ENCODE measurements at regions not wholly inside any gene's neighbourhood (a gene's known extent, or its start where the extent isn't known, plus 50 kb on each side); places are given as distances from the start of the nearest gene placed in this dataset.

DNA sequence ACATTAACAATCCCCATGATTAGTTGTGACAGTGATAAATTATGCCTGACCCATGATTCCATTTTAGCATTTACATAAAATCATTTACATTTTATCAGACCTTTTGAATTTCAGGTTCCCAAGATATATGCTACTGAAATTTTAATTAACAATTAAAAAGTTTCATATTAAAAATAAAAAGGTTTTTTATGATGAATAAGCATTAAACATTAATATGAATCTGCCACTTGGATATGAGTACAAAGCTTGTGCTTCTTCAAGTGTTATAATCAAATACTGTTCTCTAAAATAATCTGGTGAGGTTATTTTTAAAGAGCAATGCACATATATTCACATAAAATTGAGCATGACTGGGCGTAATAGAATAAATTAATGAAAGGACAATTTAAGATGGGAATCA lies 1218.0 kb downstream of the CNTNAP5 start:
- H3K27me3 ChIP-seq (ENCODE audit: control insufficient read depth, insufficient read depth, low read length) = no peaks in the 10 kb centered on the region
- no peak overlapping the region for H3K23ac ChIP-seq (ENCODE audit: low read depth, low read length)
- ChIA-PET CTCF (no interaction called here), POLR2A (ENCODE audit: unreplicated experiment) (no interaction called here)
- H3K4ac ChIP-seq (ENCODE audit: low read depth, low read length) = no peak overlapping the region
- no peak overlapping the region for H3K9ac ChIP-seq (ENCODE audit: low read depth, low read length)
- no peak for DNase-seq
- H2AK9ac ChIP-seq (replicated peaks; ENCODE audit: low read depth, low read length, poor library complexity) = no peak overlapping the region
- H4K5ac ChIP-seq (ENCODE audit: low read depth, low read length) = no peak overlapping the region
- no peaks in the 10 kb centered on the region for H3K4me1 ChIP-seq (ENCODE audit: control insufficient read depth, insufficient read depth, low read length)
- intact Hi-C loops (cut with micrococcal nuclease) (no loop called here), in situ Hi-C loops (cut with MboI; ENCODE audit: low sequenced_read_pairs) (no loop called here), dilution Hi-C loops (cut with HindIII; ENCODE audit: low sequenced_read_pairs, unreplicated experiment) (no loop called here)
- TF ChIP-seq RFX5 (IDR thresholded peaks at IDR 0.05; ENCODE audit: low read depth, low read length) (no peak), FOS (IDR thresholded peaks at IDR 0.05; ENCODE audit: low read depth, low read length) (no peak), MAZ (IDR thresholded peaks at IDR 0.05; ENCODE audit: borderline replicate concordance, low read depth, low read length) (no peak), BHLHE40 (IDR thresholded peaks at IDR 0.05; ENCODE audit: low read depth, low read length) (no peak), NFE2L2 (IDR thresholded peaks at IDR 0.05; ENCODE audit: low read depth, low read length) (no peak), SMC3 (IDR thresholded peaks at IDR 0.05; ENCODE audit: low read depth, low read length) (no peak), CEBPB (IDR thresholded peaks at IDR 0.05; ENCODE audit: low read depth, low read length) (no peak), RAD21 (IDR thresholded peaks at IDR 0.05; ENCODE audit: low read length) (no peak), RCOR1 (IDR thresholded peaks at IDR 0.05; ENCODE audit: insufficient replicate concordance, low read length) (no peak), POLR2A (IDR thresholded peaks at IDR 0.05; ENCODE audit: low read depth, low read length) (no peak), MXI1 (IDR thresholded peaks at IDR 0.05; ENCODE audit: borderline replicate concordance, low read depth, low read length) (no peak), CHD1 (IDR thresholded peaks at IDR 0.05; ENCODE audit: low read depth, low read length) (no peak), MAFK (IDR thresholded peaks at IDR 0.05; ENCODE audit: low read depth, low read length) (no peak)
- TF ChIP-seq, protein P1, sequence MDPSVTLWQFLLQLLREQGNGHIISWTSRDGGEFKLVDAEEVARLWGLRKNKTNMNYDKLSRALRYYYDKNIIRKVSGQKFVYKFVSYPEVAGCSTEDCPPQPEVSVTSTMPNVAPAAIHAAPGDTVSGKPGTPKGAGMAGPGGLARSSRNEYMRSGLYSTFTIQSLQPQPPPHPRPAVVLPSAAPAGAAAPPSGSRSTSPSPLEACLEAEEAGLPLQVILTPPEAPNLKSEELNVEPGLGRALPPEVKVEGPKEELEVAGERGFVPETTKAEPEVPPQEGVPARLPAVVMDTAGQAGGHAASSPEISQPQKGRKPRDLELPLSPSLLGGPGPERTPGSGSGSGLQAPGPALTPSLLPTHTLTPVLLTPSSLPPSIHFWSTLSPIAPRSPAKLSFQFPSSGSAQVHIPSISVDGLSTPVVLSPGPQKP (IDR thresholded peaks at IDR 0.05; ENCODE audit: borderline replicate concordance, low read depth, low read length) = no peak
- TF ChIP-seq, protein P2, sequence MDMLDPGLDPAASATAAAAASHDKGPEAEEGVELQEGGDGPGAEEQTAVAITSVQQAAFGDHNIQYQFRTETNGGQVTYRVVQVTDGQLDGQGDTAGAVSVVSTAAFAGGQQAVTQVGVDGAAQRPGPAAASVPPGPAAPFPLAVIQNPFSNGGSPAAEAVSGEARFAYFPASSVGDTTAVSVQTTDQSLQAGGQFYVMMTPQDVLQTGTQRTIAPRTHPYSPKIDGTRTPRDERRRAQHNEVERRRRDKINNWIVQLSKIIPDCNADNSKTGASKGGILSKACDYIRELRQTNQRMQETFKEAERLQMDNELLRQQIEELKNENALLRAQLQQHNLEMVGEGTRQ (IDR thresholded peaks at IDR 0.05; ENCODE audit: low read depth, low read length) = no peak
- TF ChIP-seq, protein P3, sequence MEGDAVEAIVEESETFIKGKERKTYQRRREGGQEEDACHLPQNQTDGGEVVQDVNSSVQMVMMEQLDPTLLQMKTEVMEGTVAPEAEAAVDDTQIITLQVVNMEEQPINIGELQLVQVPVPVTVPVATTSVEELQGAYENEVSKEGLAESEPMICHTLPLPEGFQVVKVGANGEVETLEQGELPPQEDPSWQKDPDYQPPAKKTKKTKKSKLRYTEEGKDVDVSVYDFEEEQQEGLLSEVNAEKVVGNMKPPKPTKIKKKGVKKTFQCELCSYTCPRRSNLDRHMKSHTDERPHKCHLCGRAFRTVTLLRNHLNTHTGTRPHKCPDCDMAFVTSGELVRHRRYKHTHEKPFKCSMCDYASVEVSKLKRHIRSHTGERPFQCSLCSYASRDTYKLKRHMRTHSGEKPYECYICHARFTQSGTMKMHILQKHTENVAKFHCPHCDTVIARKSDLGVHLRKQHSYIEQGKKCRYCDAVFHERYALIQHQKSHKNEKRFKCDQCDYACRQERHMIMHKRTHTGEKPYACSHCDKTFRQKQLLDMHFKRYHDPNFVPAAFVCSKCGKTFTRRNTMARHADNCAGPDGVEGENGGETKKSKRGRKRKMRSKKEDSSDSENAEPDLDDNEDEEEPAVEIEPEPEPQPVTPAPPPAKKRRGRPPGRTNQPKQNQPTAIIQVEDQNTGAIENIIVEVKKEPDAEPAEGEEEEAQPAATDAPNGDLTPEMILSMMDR (conservative IDR thresholded peaks at IDR 0.05; ENCODE audit: low read depth, low read length) = no peak
- no peak overlapping the region for H2BK20ac ChIP-seq (ENCODE audit: low read depth, low read length)
- no peak for ATAC-seq (ENCODE audit: low read depth)
- no peaks in the 10 kb centered on the region for H3K9me3 ChIP-seq (ENCODE audit: control insufficient read depth, insufficient read depth, low read length)
- no peaks in the 10 kb centered on the region for H3K79me1 ChIP-seq (ENCODE audit: low read depth in 1 of 2, low read length in 2 of 2)
- H2AFZ ChIP-seq (replicated peaks; ENCODE audit: low read length, poor library complexity) = no peak overlapping the region
- H3K4me3 ChIP-seq (ENCODE audit: insufficient read depth, low read depth, low read length) = no peak overlapping the region
- WGBS, 2 experiments (ENCODE audit: extremely low coverage in 2 of 2, insufficient read length in 1 of 2) = no CpG with 5 or more reads among the region's 1 CpG
- H2BK15ac ChIP-seq (ENCODE audit: low read depth, low read length) = no peak overlapping the region
- H2AK5ac ChIP-seq (ENCODE audit: low read depth, low read length) = no peak overlapping the region
- no peak overlapping the region for H3K4me2 ChIP-seq (ENCODE audit: low read depth, low read length)
- no peak overlapping the region for H4K8ac ChIP-seq (ENCODE audit: low read depth in 2 of 2, low read length in 2 of 2)
- no peak overlapping the region for H4K91ac ChIP-seq (ENCODE audit: insufficient read depth, low read depth, low read length)
- H3K36me3 ChIP-seq (ENCODE audit: control insufficient read depth, insufficient read depth, low read length) = no peaks in the 10 kb centered on the region
- H3K18ac ChIP-seq (ENCODE audit: low read depth, low read length) = no peak overlapping the region
- H4K20me1 ChIP-seq (ENCODE audit: insufficient read depth, low read length) = no peaks in the 10 kb centered on the region
- no peak overlapping the region for H3K27ac ChIP-seq (ENCODE audit: insufficient read depth, low read length)
- no TSS peak for BruUV-seq (replicated peaks)
- no peak overlapping the region for H2BK5ac ChIP-seq (ENCODE audit: low read depth, low read length, poor library complexity, severe bottlenecking)
- no peaks in the 10 kb centered on the region for H3K9me1 ChIP-seq (ENCODE audit: insufficient read depth, low read length)
- H3K56ac ChIP-seq (ENCODE audit: extremely low read depth, insufficient read depth, low read length) = no peak overlapping the region
- H2BK120ac ChIP-seq (ENCODE audit: low read depth, low read length) = no peak overlapping the region
- H3K14ac ChIP-seq (replicated peaks; ENCODE audit: low read depth, low read length) = no peak overlapping the region

All from IMR-90 (cell line).